Cardiac fibroblast (primary cell): ENCODE measurements at regions not wholly inside any gene's neighbourhood (a gene's known extent, or its start where the extent isn't known, plus 50 kb on each side); places are given as distances from the start of the nearest gene placed in this dataset.
A peak's percentile ranks its signal among the peaks of the same experiment; 100 is the strongest.

Experiments used
- DNase-seq, 2 donors: peaks; one replicate each; pipeline versions ENCODE4 v3.0.0 to v3.0.0-alpha.2; 2010; ENCODE audit warnings: low read depth in 2 of 2
- H3K4me3 ChIP-seq, 2 donors: replicated peaks in 1 of 2; 1 replicate in 1 of 2; 2 replicates in 1 of 2; pipeline ENCODE4 v1.5.1; 2011; ENCODE audit warnings: low read depth in 2 of 2, low read length in 2 of 2, mild to moderate bottlenecking in 2 of 2, moderate library complexity in 1 of 2
- CTCF ChIP-seq: IDR thresholded peaks from one replicate; pipeline ENCODE4 v1.5.1; 2011; ENCODE audit warnings: low read depth, mild to moderate bottlenecking, low read length, inconsistent platforms

GRCh38 chr15:98525661-98526001, 122.7 kb upstream of the IGF1R start:
- TF ChIP-seq CTCF = no peak
- peak; percentile 2 to 30 for DNase-seq
- no peak overlapping the region for H3K4me3 ChIP-seq

GRCh38 chr15:98526094-98526493, 122.2 kb upstream of the IGF1R start:
- no peak for TF ChIP-seq CTCF
- H3K4me3 ChIP-seq = no peak overlapping the region
- no peak for DNase-seq

GRCh38 chr15:98528046-98528725, 120.2 kb upstream of the IGF1R start:
- TF ChIP-seq CTCF = no peak
- H3K4me3 ChIP-seq = no peak overlapping the region
- DNase-seq = no peak

GRCh38 chr15:98529205-98530145, 118.9 kb upstream of the IGF1R start:
- H3K4me3 ChIP-seq = no peak overlapping the region
- DNase-seq = no peak
- no peak for TF ChIP-seq CTCF

- H3K4me3 ChIP-seq = no peak overlapping the region
- DNase-seq = no peak
- no peak for TF ChIP-seq CTCF
Measured at GRCh38 chr15:98530570-98530969, 117.8 kb upstream of the IGF1R start.

- TF ChIP-seq CTCF = no peak
- DNase-seq = no peak
Measured at GRCh38 chr15:98532063-98532462, 116.3 kb upstream of the IGF1R start.

More at GRCh38 chr15:98532063-98532462, 116.3 kb upstream of the IGF1R start:
- no peak overlapping the region for H3K4me3 ChIP-seq
